Skeletal muscle tissue (tissue), 3 donors: ENCODE measurements at regions not wholly inside any gene's neighbourhood (a gene's known extent, or its start where the extent isn't known, plus 50 kb on each side); places are given as distances from the start of the nearest gene placed in this dataset.

Experiments
- H3K27ac ChIP-seq: one replicate; pipeline ENCODE4 v1.7.0; 2013; ENCODE audit warnings: mild to moderate bottlenecking, low read depth, low read length, inconsistent platforms
- H3K27me3 ChIP-seq, 3 donors: one replicate each; pipeline ENCODE4 v1.7.0; 2013; ENCODE audit warnings: low read length in 3 of 3; ENCODE audit not compliant: control insufficient read depth in 3 of 3, insufficient read depth in 3 of 3
- H3K36me3 ChIP-seq, 3 donors: one replicate each; pipeline ENCODE4 v1.7.0; 2013; ENCODE audit warnings: low read length in 3 of 3; ENCODE audit not compliant: control insufficient read depth in 3 of 3, insufficient read depth in 3 of 3
- H3K4me1 ChIP-seq, 3 donors: one replicate each; pipeline ENCODE4 v1.7.0; 2013; ENCODE audit warnings: low read length in 3 of 3, mild to moderate bottlenecking in 3 of 3; ENCODE audit not compliant: control insufficient read depth in 3 of 3, insufficient read depth in 3 of 3
- H3K4me3 ChIP-seq, 3 donors: one replicate each; pipeline ENCODE4 v1.7.0; 2013; ENCODE audit warnings: low read length in 3 of 3
- H3K9ac ChIP-seq, 3 donors: one replicate each; pipeline ENCODE4 v1.7.0; 2013; ENCODE audit warnings: low read length in 3 of 3, mild to moderate bottlenecking in 3 of 3, moderate library complexity in 2 of 3, low read depth in 1 of 3
- H3K9me3 ChIP-seq, 3 donors: one replicate each; pipeline ENCODE4 v1.7.0; 2013; ENCODE audit warnings: low read length in 3 of 3; ENCODE audit not compliant: control insufficient read depth in 3 of 3
- donor health status: Osteomylitis.

DNA sequence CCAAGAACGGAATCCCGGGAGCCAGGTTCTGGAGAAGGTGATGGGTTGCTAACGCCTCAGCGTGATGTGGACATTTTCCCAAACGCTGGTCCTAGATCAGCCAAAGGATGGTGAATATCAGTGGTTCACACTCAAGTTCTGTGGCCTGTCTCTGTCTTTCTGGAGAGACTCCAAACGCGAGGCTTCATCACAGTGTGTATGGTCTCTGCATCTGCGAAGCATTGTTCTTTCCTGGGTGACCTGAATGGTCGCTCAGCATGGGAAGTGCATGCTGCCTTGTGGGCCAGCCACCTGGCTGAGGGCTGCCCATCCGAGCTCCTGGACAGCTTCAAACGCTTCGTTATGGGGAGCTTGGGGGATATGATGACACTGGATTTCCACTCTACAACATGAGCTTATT lies 810.0 kb downstream of the TBC1D22A start:
- Histone ChIP-seq H3K9me3 (no peaks in the 10 kb centered on the region), H3K9ac (no peak overlapping the region), H3K4me3 (no peak overlapping the region), H3K27me3 (peaks cover 0 to 14% (median 0%) of the 10 kb centered on the region in 3 donors), H3K36me3 (no peaks in the 10 kb centered on the region), H3K27ac (no peak overlapping the region), H3K4me1 (no peaks in the 10 kb centered on the region)

DNA sequence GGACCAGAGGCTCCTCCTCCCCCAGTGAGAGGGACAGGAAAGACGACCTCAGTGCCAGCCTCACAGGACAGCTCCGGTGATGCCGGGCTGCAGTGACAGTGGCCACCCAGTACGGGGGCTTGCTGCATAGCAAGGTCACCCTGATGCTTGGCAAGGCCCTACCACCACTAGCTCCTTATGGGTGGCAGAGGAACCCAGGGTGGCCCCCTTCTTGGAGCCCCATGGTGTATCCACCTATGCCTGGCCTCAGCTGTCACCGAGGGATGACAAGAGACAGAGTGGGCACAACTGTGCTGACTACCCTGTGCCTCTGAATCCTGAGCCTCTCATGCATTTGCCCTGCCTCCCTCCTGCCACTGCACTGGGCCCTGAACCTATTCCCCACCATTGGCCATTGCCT lies 809.2 kb downstream of the TBC1D22A start:
- no peaks in the 10 kb centered on the region for H3K36me3 ChIP-seq
- no peaks in the 10 kb centered on the region for H3K4me1 ChIP-seq
- no peak overlapping the region for H3K9ac ChIP-seq
- no peak overlapping the region for H3K27ac ChIP-seq
- H3K4me3 ChIP-seq: no peak overlapping the region
- no peaks in the 10 kb centered on the region for H3K9me3 ChIP-seq
- H3K27me3 ChIP-seq: peaks cover 0 to 10% (median under 1%) of the 10 kb centered on the region in 3 donors

DNA sequence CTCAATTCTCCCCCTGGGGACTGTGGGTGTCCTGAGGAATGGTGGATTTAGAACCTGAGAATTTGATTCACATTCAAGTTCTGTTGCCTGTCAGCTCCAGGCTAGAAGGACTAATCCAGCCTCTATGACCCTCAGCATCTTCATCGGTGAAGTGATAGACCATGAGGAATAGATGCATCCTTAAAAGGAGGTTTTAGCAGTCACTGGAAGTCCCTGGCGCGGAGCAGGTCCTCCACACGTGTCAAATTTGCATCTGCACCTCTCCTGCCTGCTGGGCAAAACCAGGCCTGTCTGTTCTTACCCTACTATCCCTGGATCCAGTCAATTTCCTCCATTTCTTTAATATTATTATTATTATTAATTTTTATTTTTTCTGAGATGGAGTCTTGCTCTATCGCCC lies 808.4 kb downstream of the TBC1D22A start:
- H3K9ac ChIP-seq: no peak overlapping the region
- H3K27ac ChIP-seq: no peak overlapping the region
- peaks cover 0 to 17% (median 6%) of the 10 kb centered on the region in 3 donors for H3K27me3 ChIP-seq

DNA sequence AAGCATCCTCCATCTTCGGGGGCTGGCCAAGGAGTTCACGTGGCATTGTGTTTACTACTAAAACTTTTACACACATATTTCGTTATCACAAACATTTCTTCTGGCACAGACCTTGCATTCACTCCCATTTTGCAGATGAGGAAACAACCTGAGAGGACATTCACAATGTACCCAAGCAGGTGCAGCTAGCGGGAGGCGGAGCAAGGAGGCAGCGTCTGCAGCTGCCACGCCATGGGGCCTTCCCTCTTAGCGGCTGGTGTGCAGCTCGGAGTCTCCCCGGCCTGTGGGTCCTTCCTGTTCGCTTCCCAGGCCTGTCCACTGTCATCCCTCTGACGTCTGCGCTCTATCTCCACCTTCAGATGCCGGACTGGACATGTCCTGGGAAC lies 807.8 kb downstream of the TBC1D22A start:
- H3K9me3 ChIP-seq: no peaks in the 10 kb centered on the region
- peaks cover 0 to 17% (median 6%) of the 10 kb centered on the region in 3 donors for H3K27me3 ChIP-seq
- no peak overlapping the region for H3K9ac ChIP-seq
- no peak overlapping the region for H3K4me3 ChIP-seq
- H3K36me3 ChIP-seq: no peaks in the 10 kb centered on the region
- H3K27ac ChIP-seq: no peak overlapping the region
- H3K4me1 ChIP-seq: no peaks in the 10 kb centered on the region

More for the DNA sequence above, 808.4 kb downstream of the TBC1D22A start:
- Histone ChIP-seq H3K9me3 (no peaks in the 10 kb centered on the region), H3K36me3 (no peaks in the 10 kb centered on the region), H3K4me3 (no peak overlapping the region), H3K4me1 (no peaks in the 10 kb centered on the region)

DNA sequence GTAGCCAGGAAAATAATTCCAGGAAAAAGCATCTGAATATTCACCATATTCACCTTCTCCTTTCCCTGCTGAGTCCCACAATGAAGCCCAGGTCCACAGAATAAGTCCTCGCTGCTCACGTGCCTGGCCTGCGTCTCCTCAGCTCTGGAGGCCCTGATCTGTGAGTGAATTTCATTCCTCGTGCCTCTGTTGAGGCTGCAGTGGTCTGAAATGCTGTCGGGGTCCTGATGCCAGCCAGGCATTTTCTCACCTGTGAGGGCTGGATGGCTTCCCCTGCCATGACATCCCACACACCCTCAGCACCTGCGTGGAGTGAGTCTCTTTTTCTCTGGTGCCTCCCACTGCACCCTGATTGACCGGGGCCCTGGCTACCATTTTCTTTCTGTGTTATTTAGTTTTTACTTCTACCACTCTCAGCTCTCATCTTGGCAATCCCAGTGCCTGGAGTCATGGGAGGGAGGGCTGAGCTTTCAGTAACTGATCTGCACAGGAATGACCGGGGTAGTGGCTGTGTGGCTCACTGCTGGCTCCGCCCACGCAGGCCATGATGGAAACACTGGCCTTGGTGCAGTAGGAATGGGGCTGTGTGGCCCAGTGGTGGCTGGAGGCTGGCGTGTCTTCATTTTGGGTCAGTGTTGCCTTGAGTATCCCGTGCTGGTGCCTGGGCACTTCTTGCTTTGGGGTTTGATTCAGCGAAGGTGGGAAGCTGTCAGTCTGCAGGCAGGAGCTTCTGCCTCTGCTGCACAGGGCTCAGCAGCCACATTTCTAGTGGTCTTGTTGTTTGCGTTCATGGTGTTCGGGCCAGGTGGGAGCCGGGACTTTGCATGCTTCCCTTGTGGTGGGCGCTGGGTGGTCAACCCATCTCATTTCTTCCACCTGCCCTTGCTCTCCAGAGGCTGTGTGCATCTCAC lies 807.2 kb downstream of the TBC1D22A start:
- Histone ChIP-seq H3K9ac (no peak overlapping the region), H3K36me3 (no peaks in the 10 kb centered on the region), H3K27ac (no peak overlapping the region), H3K4me3 (no peak overlapping the region), H3K9me3 (no peaks in the 10 kb centered on the region), H3K4me1 (no peaks in the 10 kb centered on the region), H3K27me3 (peaks cover 3 to 18% (median 6%) of the 10 kb centered on the region in 3 donors)

DNA sequence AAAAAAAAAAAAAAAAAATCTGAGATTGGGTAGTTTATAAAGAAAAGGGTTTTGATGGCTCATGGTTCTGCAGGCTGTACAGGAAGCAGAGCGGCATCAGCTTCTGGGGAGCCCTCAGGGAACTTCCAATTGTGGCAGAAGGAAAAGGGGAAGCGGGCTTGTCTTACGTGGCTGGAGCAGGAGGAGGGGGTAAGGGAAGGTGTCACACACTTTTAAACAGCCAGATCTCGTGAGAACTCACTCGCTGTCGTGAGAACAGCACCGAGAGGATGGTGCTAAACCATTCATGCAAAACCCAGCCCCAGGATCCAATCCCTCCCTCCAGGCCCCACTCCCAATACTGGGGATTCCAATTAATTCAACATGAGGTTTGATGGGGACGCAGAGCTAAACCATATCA lies 806.2 kb downstream of the TBC1D22A start:
- Histone ChIP-seq H3K27ac (no peak overlapping the region), H3K36me3 (no peaks in the 10 kb centered on the region), H3K9ac (no peak overlapping the region), H3K4me1 (no peaks in the 10 kb centered on the region), H3K4me3 (no peak overlapping the region), H3K27me3 (peaks cover 5 to 14% (median 10%) of the 10 kb centered on the region in 3 donors), H3K9me3 (no peaks in the 10 kb centered on the region)

DNA sequence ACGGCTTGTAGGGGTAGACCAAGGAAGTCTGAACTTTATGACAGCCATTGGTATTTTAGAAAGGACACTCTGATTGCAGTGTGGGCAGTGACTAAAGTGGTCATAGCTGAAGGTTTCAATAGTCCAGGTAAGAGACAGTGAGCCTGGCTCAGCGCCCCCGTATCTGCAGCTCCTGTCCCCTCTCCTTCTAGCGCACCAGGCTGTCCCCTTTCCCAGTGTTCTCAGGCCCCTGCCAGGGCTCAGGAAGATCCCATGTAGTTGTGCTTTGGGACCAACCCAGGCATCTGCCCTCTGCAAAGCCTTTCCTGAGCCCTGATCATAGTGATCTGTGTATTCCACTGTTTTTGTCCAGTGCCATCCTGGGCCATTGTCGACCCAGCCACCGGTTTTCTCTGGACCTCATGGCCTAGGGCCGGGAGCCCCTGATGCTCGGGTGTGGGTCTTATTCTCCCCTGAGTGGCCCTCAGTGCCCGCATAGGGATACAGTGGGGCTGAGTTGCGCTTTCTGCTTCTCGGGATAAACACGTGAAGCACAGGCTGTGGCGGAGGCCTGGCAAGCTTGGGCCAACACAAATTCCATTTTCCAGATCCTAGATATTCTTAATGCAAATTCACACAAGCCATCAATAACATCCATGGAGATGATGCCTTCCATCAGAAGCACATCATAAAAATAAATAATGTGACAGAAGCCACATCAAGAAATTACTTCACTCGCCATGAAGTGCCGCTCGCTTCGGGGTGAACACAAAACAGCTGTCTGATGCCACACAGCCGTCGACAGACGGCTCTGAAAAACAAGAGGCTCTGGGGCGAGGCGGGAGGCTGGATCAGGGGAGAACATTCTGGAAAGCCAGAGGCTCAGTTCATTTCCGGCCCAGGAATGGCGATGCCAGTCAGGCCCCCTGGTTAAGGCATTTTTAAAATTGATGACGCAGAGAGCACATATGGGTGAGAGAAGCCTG lies 805.0 kb downstream of the TBC1D22A start:
- peaks cover 5 to 22% (median 13%) of the 10 kb centered on the region in 3 donors for H3K27me3 ChIP-seq

DNA sequence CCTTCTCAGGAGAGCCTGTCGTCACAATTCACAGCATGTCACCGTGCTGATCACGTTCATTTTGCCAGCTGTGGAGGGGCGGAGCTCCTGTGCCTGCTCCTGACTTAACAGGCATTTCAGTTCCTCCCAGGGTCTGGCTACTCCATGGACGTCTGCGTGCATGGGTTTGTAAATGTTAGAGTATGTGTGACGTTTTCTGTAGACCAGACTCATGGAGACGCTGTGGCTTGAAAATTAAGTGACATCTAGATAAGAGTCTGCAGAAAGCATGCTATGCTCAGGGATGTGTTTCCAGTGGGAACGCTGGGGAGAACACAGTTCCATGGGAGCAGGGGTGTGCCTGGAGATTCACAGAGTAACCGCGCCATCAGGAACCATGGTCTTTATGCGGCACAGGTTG lies 804.0 kb downstream of the TBC1D22A start:
- Histone ChIP-seq H3K36me3 (no peaks in the 10 kb centered on the region), H3K9me3 (no peaks in the 10 kb centered on the region), H3K4me3 (no peak overlapping the region), H3K27ac (no peak overlapping the region), H3K9ac (no peak overlapping the region), H3K4me1 (no peaks in the 10 kb centered on the region), H3K27me3 (peaks cover 5 to 24% (median 13%) of the 10 kb centered on the region in 3 donors)

More for the DNA sequence above, 805.0 kb downstream of the TBC1D22A start:
- Histone ChIP-seq H3K4me3 (no peak overlapping the region), H3K27ac (no peak overlapping the region), H3K9me3 (no peaks in the 10 kb centered on the region), H3K9ac (no peak overlapping the region), H3K36me3 (no peaks in the 10 kb centered on the region), H3K4me1 (no peaks in the 10 kb centered on the region)

DNA sequence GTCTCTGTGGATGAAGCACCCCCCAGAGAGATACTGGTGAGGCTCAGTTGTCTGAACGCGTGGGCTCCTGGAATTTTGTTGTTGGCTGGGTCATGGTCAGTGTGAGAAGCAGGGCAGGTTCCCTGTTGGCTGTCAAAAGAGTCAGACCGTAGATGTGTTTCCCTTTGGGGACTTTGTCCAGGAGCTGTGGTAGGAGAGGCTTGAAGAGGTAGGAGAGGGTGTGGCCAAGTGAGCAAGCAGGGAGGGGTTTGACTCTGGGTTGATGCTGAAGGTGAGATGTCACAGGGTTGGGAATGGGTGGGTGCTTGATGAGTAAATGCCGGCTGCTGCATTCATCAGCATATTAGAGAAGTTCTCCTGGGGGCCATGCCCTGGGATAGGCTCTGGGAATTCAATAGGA lies 803.2 kb downstream of the TBC1D22A start:
- Histone ChIP-seq H3K36me3 (no peaks in the 10 kb centered on the region), H3K4me1 (no peaks in the 10 kb centered on the region), H3K4me3 (no peak overlapping the region), H3K9ac (no peak overlapping the region), H3K27ac (no peak overlapping the region), H3K9me3 (no peaks in the 10 kb centered on the region), H3K27me3 (peaks cover 5 to 28% (median 13%) of the 10 kb centered on the region in 3 donors)
